HG03520 (cell line): ENCODE measurements at regions not wholly inside any gene's neighbourhood (a gene's known extent, or its start where the extent isn't known, plus 50 kb on each side); places are given as distances from the start of the nearest gene placed in this dataset.
"Not testable (repeated sequence)": the region's sequence is repeated elsewhere in the genome, so short reads cannot be mapped to it uniquely, and the experiment has no call there.

Experiments
- ATAC-seq: cut with Tn5 transposase; IDR thresholded peaks from one replicate; pipeline ENCODE4 v1.9.1; 2021; ENCODE audit warnings: mild to moderate bottlenecking, moderate library complexity; ENCODE audit not compliant: unreplicated experiment

DNA sequence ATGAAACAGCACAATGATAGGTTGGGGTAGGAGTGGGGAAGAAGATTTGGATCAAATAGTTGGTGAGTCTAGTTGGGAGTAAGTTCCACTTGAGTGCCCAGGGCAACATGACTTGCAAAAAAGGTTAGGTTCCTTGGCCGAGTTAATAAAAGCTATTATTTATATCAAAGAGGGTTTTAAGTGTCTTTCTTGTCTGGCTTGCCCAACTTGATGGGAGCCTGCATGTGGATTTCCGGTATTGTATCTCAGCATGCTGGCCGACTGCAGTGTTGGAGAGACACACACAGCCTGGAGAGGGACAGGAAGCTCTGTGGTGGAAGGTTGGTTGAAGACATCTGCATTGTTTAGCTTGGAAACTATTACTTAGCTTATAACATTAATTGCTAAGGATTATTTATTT is 449.5 kb upstream of the TBL1XR1 start:
- no peak for ATAC-seq

DNA sequence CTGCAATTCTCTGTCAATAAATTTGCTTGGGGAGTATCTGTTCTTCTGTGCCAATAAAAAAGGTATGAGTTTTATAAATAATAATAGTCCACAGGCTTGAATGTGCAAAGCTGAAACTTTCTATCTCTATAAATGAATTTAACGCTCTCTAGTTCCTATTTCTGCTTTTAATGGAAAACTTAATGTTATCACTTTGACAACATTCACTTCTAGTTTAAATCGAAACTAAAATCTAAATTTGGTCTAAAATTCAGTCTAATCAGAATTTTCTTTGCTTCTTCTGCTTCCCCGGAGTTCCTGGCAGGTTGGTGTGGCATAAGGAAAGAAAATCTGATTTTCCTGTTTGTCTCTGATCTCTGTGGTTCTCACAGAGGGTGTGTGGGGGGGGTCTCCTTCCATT is 450.1 kb upstream of the TBL1XR1 start:
- no peak for ATAC-seq

DNA sequence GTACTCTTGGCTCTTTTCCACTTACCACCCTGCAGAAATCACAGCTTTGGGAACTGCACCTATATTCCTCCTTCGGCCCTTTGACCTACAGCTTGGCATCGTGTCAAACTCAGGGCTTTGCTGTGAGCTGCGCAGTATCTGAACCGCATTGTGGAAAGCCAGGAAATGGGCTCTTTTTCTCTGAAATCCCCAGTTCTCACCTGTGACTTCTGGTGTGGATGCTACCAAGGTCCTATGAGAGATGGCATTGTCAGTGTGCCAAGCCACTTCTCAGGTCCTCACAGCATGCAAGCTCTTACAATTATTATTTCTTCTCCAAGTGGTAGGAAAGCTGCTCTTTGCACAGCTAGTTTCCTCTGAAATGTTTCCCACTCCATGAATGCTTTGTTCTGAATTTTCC is 450.6 kb upstream of the TBL1XR1 start:
- ATAC-seq = no peak

DNA sequence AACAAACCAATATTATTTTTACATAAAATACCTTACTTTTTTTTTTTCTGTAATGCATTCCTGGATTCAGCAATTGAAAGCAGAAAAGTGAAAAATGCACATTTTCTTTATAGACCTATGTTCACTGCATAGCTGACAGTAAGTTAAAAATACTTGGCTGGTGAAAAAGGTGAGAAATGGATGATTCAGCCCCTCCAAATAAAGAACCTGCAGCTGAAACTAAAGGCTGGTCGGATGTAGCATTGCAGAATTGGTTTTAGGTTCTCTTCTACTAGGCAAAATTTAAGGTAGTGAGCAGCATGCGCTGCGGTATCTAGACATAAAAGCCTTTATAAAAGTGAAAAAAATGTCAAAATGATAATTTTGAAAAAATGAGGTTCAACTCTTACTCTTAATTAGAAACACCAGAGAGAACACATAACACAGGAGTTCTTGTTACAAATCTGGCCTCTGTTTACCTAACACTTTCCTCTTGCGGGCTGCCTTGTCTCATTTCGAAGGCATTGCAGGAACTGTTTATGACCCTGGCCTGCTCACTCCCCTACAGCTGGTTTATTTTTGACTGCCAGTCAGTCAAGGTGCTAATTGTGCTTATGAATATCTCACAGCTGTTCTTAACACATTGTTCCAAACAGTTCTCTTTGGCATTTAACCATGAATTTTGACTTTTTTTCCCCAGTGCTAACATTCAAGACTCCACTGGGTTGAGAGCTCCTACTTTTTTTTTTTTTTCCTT is 455.4 kb upstream of the TBL1XR1 start:
- no peak for ATAC-seq

DNA sequence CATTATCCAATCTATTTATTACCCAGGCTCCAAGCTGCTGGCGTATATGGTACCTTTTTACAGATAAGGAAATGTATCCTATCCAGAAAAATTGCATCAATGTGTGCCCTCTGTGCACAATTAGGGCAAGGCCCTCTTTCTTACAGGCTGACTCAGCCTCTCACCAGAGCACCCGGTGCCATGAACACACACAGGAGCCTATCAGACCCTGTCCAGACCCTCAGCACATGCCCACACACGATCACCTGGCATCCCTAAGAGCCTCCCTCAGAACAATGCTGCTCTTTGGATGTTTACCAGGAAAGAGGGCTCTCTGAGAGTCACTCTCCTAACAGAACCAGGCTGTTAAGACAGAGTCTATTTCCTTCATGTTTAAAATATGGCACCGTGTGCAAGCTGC is 460.0 kb upstream of the TBL1XR1 start:
- no peak for ATAC-seq

DNA sequence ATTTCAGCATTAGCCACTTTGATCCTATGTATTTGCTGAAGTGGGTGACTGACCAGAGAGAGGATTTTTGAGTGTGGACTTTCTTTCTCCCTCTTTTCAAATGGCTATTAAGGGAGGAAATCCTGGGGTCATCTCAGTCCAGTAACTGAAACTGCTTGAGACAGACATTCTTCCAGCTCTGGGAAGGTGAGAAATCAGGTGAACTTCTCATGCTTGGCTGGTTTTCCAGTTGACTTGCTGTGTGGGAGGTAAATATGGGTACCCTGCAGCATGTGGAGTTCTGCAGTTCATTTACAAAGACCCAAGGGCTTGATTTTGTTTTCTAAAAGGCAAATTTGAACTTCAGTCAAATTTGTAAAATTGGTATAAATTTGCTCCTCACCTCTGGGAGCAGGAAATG is 461.1 kb upstream of the TBL1XR1 start:
- no peak for ATAC-seq

DNA sequence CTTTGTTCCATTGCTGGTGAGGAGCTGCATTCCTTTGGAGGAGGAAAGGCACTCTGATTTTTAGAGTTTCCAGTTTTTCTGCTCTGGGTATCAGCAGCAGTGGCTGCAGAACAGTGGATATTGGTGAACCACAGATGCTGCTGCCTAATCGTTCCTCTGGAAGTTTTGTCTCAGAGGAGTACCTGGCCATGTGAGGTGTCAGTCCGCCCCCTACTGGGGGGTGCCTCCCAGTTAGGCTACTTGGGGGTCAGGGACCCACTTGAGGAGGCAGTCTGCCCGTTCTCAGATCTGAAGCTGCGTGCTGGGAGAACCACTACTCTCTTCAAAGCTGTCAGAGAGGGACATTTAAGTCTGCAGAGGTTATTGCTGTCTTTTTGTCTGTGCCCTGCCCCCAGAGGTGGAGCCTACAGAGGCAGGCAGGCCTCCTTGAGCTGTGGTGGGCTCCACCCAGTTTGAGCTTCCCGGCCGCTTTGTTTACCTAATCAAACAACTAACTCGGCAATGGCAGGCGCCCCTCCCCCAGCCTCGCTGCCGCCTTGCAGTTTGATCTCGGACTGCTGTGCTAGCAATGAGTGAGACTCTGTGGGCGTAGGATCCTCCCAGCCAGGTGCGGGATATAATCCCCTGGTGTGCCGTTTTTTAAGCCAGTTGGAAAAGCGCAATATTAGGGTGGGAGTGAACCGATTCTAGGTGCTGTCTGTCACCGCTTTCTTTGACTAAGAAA is 467.3 kb upstream of the TBL1XR1 start:
- not testable (repeated sequence) for ATAC-seq

DNA sequence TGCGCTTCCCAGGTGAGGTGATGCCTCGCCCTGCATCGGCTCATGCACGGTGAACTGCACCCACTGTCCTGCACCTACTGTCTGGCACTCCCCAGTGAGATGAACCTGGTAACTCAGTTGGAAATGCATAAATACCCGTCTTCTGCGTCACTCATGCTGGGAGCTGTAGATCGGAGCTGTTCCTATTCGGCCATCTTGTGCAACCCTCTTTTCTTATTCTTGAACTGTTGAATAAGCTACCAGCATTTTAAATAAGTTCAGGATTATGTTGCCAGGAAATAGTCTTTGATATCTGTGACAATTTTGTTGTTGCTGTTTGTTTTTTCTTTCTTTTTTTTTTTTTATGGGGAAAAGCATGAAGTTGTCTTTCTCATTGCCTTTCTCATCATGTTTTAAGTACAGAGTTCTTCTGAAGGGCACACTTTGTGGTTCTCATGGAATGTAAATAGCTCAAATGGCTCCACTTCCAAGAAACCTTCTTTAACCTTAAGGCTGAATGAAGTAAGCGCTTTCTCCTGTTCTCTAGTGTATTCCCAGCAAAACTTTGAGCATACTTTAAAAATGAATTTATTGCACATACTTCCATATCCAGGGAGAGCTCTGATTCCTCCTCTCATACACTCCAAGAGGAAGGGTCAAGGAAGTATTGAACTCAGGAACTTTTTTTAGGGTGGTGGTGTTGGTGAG is 468.0 kb upstream of the TBL1XR1 start:
- ATAC-seq = no peak

DNA sequence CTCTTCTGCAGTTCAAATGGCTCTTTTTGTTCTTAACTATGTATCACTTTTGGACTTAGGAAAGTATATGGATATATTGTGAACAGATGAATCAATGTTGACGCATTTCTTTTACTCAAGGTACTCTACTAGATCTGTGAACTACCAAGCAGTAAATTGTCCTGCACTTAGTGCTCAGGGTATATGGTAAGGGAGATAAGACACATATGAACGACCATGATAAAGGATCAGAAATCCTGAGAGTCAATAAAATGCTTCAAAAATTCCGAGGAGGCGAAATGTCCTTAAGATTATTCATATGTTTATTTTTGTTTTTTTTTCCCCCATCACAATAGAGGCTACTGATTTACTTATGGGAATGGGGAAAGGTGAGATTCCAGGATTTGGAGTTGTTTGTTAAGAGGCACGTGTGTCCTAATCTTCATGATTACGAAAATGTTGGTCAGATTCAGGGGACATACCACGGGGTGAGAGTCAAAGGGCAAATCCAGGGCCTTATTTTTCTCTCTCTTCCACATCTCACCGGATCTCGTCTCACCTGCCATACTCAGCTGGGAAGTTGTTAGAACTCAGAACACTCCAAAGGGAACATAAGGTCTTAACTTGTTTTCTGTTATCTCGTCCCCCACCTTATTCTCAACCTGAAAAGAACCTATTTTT is 475.1 kb upstream of the TBL1XR1 start:
- ATAC-seq = no peak

DNA sequence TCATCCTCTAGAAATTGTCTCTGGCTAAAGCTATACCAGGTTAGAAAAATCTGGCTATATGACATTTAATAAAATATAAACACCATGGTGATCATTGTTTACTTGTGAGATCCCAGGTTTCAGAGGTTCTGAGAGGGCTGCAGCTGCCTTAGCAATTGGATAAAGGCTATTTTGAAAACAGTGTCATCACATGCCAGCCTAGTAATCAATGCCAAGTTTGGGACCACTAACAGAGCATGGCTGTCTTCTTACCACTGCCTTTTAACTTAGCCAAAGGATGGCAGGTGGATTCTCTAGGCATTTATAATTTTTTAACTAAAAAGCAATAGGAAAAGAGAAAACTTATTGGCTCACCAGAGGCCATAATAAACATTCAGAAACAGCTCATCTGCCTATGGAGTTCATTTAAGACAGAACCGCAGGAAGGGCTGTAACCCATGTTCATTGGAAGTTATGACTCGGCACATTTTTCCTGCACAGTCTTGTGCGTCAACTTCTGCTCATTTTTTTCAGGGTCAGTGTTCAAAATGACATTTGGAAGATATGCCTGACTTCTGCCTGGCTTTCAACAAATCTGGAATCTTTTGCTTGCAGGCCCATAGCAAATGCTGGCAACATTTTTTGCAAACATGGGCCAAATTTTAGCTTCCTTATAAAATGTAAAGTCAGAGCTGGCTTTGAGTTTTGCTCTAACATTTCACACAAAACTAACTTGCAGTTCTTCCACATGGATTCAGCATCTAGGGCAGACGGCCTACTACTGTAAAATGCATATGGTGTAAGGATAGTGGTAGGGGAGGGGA is 476.0 kb upstream of the TBL1XR1 start:
- ATAC-seq = no peak

DNA sequence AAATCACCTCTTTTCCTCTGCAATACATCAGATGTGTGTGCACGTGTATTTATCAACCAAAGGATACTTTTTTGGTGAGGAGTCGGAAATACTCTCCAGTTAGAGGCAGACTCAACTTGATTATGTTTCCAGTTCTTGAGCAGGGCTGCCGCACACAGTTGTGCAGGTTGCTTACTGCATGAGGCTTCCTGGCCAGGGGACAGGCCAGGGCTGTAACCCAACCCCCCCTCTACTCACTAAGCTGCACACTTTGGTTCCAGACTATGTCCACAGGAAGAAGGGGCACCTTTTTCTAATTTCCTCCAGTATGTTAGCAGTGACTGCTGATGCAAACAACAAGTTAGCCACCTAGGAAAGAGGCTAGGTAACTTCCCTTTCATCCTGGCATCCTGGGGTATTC is 476.9 kb upstream of the TBL1XR1 start:
- no peak for ATAC-seq

DNA sequence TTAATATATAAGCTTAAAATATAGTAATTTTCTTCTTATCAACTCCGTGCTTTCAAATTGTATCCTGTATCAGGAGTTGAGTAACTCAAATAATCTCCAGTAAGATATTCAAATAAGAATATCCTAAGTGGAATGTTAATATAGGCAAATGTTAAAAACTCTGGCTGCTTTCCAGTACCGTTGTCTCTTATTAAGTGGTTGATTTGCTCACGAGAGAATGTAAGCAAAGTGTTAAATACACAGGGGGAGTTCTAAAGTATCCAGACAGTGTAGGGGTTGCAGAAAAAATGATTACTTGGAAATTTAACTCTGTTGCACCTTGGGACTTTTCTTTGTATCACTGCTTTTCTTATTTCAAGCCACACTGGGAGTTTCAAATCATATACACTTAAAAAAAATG is 478.9 kb upstream of the TBL1XR1 start:
- no peak for ATAC-seq

DNA sequence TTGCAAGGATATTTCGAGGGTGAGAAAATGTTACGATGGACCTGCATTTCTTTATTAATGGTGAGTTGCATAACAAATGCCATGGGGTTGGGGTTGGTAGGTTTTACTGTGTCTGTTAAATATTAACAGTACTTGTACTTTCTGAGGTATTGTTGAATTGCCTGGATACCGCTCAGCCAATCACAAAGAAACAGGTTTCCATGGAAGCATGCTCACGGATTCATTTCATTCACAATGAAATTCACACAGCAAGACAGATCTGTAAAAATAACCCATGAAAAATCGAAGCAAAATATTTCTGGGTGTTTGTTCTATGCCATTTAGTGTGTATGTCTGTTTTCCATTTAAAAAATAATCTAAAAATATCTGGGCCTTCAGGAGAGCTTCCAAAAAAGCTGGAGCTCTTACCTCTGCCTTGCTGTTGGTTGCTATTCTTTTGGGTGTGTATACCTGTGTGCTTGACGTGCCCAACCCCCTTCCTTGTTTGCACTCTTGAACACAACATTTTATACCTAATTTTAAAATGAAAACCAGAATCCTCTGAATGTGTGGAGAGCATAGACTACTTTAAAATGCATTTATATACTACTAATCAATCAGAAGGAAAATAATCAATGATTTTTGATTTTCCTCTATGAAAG is 479.8 kb upstream of the TBL1XR1 start:
- ATAC-seq = no peak

DNA sequence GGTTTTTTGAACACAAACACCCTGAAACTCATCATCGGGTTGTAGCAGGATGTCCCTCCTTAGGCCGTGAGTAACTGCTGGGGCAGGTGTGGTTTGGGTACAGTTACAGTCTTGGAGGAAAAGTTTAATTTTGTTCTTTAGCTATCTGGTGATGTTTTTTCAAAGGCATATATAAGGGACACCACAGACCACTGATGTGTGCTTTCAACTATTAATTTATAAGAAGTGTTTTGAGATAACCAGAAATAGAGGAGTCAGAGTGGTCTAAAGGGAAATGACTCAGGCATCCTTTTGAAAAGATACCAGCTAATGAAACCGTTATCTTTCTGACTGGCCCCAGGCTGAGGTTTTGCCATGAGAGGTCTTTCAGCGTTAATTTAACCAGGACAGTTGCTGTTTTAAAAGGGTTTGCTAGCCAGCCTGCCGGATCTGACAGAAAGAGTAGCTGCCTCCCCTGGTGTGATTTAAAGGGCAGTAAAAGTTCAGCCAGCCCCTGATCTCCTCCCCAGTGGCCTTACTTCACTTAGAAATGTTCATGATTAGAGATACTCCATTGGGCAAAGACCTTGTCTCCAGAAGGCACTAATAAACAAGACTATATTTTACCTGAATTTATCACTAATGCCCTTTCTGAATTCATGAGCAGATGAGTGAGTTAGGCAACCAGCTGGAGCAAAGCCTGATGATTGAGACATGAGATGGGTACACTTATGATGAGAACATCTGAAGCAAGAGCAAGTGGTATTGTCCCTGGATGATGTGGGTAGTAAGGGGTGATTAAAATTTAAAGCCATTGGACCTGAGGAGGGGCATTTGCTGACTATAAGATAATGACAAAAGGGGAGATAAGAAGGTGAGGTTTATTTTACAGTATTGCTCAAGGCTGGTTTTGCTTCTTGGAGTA is 482.5 kb upstream of the TBL1XR1 start:
- ATAC-seq = peak; percentile 53

DNA sequence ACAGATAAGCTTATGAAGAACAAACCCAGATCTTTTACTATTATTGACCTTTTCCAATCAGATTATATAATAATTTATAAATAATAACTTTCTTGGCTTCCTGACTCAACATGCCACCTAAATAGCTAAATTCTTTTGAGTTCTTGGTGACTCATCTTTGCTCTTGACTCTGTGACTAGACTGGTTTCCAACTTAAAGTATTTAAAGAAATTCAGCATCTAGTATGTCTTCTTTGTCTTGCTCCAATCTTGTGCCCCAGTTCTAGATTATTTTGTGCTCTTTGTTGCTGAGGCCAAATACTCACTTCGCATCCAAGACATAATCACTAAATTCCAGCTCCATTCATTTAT is 483.2 kb upstream of the TBL1XR1 start:
- no peak for ATAC-seq

DNA sequence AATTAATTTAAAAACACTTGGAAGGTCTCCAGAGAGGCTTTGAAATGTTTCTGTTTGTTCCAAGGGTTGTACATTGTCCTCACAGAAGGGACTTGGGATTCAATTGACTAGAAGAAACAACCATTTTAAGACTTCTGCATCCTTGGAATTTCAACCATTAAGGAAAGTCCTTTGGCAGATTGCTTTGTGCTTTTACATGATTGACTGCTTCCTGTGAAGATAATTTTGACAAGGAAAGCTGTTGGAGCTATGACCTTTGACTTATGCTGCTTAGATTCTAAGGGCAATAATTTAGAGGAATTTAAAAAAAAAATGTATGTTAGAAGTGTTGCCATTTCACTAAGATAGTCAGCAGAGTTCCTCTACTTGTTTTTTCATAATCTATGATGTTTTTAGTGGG is 483.9 kb upstream of the TBL1XR1 start:
- no peak for ATAC-seq

DNA sequence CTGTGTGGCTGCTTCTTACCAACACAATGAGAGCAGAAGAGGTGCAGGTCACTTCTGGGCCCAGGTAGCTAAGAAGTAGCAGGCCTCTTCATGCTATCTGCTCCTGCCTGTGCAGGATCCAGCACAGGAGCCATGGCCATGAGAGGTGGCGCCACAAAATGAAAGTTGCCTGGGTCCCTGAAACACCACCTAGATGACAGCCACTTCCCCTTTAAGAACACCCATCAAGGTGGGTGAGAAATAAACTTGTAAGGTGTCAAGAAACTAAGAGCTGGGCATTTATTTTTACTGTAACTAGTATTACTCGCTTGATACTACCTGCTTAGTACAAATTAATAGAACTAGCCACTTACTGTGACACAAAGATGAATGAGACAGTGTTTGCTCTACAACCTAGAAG is 484.6 kb upstream of the TBL1XR1 start:
- no peak for ATAC-seq

DNA sequence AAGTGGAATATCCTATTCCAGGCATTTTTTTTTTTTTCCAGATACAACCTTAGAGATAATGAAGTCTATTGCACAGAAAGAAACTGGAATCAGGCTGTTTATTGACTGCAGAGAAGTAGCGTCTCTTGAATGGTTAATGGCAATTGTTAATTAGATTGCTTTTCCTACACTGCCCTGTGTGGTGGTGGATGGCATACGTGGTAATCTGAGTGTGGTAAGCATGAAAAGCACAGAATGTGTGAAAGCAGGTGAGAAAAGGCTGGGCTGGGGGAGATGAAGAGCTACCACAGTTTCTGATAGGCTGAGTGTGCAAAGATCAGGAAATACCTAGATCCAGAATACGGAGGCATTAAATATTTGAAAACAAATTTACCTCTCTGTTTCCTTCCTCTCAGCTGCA is 486.3 kb upstream of the TBL1XR1 start:
- ATAC-seq = no peak

DNA sequence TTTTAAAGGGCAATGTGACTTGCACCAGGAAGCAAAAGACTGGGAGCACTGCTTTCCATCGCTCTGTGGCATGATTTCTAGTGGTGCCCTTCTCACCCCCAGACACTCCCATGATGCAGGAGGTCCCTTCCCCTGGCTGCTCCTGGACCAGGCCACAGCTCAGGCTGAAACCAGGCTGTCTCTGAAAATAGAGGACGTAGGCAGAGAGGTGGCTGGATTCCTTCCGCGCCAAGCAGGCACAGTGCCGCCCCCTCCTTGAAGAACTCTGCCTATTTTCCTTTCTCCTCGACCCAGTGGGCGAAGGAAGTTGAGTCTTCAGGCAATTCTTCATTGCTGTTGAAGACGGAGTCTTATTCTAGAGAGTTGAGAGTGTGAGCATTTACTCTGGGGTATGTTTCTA is 489.4 kb upstream of the TBL1XR1 start:
- ATAC-seq = no peak
